Upper lobe of left lung (tissue), 4 donors: ENCODE measurements at regions not wholly inside any gene's neighbourhood (a gene's known extent, or its start where the extent isn't known, plus 50 kb on each side); places are given as distances from the start of the nearest gene placed in this dataset.

ENCODE experiments used
- CTCF ChIP-seq, 6 experiments: fragments of 450-650 bp in 4 of 6; fragments of 200-600 bp in 2 of 6; sonication (generic) in 2 of 6; IDR thresholded peaks; one replicate each; pipeline ENCODE4 v1.5.1; 2016 to 2019; ENCODE audit warnings: antibody characterized with exemption in 6 of 6
- EP300 ChIP-seq, 4 donors: sonication (generic); formaldehyde crosslinking; IDR thresholded peaks; one replicate each; pipeline ENCODE4 v1.5.1; 2017; ENCODE audit warnings: antibody characterized with exemption in 4 of 4, control low read depth in 2 of 4
- POLR2A ChIP-seq, 4 donors: fragments of 450-650 bp; IDR thresholded peaks; one replicate each; pipeline ENCODE4 v1.5.1; 2016 to 2017; ENCODE audit warnings: antibody characterized with exemption in 4 of 4, mild to moderate bottlenecking in 2 of 4
- POLR2AphosphoS5 ChIP-seq, 2 donors: sonication (generic); formaldehyde crosslinking; IDR thresholded peaks; one replicate each; pipeline ENCODE4 v1.5.1; 2017; ENCODE audit warnings: antibody characterized with exemption in 2 of 2

- TF ChIP-seq POLR2AphosphoS5 (IDR thresholded peaks at IDR 0.05) = no peak
- no peak for TF ChIP-seq CTCF (IDR thresholded peaks at IDR 0.05)
- TF ChIP-seq EP300 (IDR thresholded peaks at IDR 0.05) = no peak
- no peak for TF ChIP-seq POLR2A (IDR thresholded peaks at IDR 0.05)
These were observed 157.3 kb downstream of the AEBP2 start for GRCh38 chr12:19596434-19597166.
